Peyer's patch (tissue), 4 donors: ENCODE measurements at regions not wholly inside any gene's neighbourhood (a gene's known extent, or its start where the extent isn't known, plus 50 kb on each side); places are given as distances from the start of the nearest gene placed in this dataset.

Experiments used
- POLR2A ChIP-seq, 2 donors: fragments of 450-650 bp; IDR thresholded peaks; one replicate each; pipeline ENCODE4 v1.5.1; 2017; ENCODE audit warnings: antibody characterized with exemption in 2 of 2, mild to moderate bottlenecking in 2 of 2, moderate library complexity in 2 of 2
- TF ChIP-seq, protein P1 (sequence below), 6 experiments: fragments of 450-650 bp in 4 of 6; fragments of 200-600 bp in 2 of 6; sonication (generic) in 1 of 6; IDR thresholded peaks; one replicate each; pipeline ENCODE4 v1.5.1; 2017 to 2019; ENCODE audit warnings: antibody characterized with exemption in 6 of 6, mild to moderate bottlenecking in 3 of 6, moderate library complexity in 1 of 6

DNA sequence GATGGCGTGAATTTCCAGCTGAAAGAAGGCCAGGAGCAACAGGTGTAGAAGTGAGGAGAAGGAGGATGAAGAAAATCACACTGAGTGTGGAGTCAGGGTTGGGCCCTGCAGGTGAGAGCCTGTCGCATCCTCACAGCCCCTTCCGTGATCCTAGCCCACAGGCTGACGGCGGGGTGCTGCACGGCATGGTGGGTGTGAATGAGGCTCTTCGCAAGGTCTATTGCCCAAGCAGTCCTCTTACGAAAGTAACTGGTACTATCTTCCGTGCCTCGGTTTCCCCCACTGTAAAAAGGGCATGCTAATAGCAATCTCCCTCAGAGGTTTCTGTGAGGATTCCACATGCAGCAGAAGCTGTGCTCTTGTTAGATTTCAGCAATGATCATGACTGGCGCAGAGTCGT lies 129.9 kb upstream of the TNS3 start:
- TF ChIP-seq, protein P1, sequence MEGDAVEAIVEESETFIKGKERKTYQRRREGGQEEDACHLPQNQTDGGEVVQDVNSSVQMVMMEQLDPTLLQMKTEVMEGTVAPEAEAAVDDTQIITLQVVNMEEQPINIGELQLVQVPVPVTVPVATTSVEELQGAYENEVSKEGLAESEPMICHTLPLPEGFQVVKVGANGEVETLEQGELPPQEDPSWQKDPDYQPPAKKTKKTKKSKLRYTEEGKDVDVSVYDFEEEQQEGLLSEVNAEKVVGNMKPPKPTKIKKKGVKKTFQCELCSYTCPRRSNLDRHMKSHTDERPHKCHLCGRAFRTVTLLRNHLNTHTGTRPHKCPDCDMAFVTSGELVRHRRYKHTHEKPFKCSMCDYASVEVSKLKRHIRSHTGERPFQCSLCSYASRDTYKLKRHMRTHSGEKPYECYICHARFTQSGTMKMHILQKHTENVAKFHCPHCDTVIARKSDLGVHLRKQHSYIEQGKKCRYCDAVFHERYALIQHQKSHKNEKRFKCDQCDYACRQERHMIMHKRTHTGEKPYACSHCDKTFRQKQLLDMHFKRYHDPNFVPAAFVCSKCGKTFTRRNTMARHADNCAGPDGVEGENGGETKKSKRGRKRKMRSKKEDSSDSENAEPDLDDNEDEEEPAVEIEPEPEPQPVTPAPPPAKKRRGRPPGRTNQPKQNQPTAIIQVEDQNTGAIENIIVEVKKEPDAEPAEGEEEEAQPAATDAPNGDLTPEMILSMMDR (IDR thresholded peaks at IDR 0.05): no peak
- TF ChIP-seq POLR2A (IDR thresholded peaks at IDR 0.05): no peak
